NCI-H1436 (cell line): ENCODE measurements at regions not wholly inside any gene's neighbourhood (a gene's known extent, or its start where the extent isn't known, plus 50 kb on each side); places are given as distances from the start of the nearest gene placed in this dataset.
"Not testable (repeated sequence)": the region's sequence is repeated elsewhere in the genome, so short reads cannot be mapped to it uniquely, and the experiment has no call there.

Experiments used
- DNase-seq: peaks from one replicate; lab custom pipeline; 2025; lab: John Stamatoyannopoulos, UW

GRCh38 chr3:163185721-163186350 is 1689.2 kb downstream of the OTOL1 start:
- DNase-seq = no peak

- DNase-seq = no peak
These were observed 1679.4 kb downstream of the OTOL1 start for GRCh38 chr3:163175970-163176369.

GRCh38 chr3:163172513-163172912 is 1675.9 kb downstream of the OTOL1 start:
- DNase-seq = not testable (repeated sequence)

- no peak for DNase-seq
These were observed 1669.6 kb downstream of the OTOL1 start for GRCh38 chr3:163166197-163166596.

- DNase-seq = no peak
These were observed 1662.7 kb downstream of the OTOL1 start for GRCh38 chr3:163159306-163159705.

- no peak for DNase-seq
These were observed 1643.0 kb downstream of the OTOL1 start for GRCh38 chr3:163139600-163139999.

- DNase-seq = no peak
These were observed 1641.7 kb downstream of the OTOL1 start for GRCh38 chr3:163138258-163138657.

GRCh38 chr3:163132111-163132510 is 1635.5 kb downstream of the OTOL1 start:
- no peak for DNase-seq

- DNase-seq = no peak
These were observed 1632.7 kb downstream of the OTOL1 start for GRCh38 chr3:163129287-163129686.

- no peak for DNase-seq
These were observed 1629.5 kb downstream of the OTOL1 start for GRCh38 chr3:163126115-163126514.
